Esophagus muscularis mucosa (tissue), 3 donors: ENCODE measurements at regions not wholly inside any gene's neighbourhood (a gene's known extent, or its start where the extent isn't known, plus 50 kb on each side); places are given as distances from the start of the nearest gene placed in this dataset.

Experiments
- POLR2A ChIP-seq: fragments of 450-650 bp; IDR thresholded peaks from one replicate; pipeline ENCODE4 v1.6.1; 2017; ENCODE audit warnings: antibody characterized with exemption, moderate library complexity, mild to moderate bottlenecking, low read depth
- POLR2AphosphoS5 ChIP-seq, 2 donors: sonication (generic); formaldehyde crosslinking; IDR thresholded peaks; one replicate each; pipeline ENCODE4 v1.6.1; 2017; ENCODE audit warnings: antibody characterized with exemption in 2 of 2
- TF ChIP-seq, protein P1 (sequence below), 3 experiments: fragments of 200-600 bp in 2 of 3; fragments of 450-650 bp in 1 of 3; sonication (generic) in 2 of 3; IDR thresholded peaks; one replicate each; pipeline ENCODE4 v1.5.1; 2017 to 2019; ENCODE audit warnings: antibody characterized with exemption in 3 of 3, mild to moderate bottlenecking in 2 of 3, moderate library complexity in 1 of 3

GRCh38 chr15:77557144-77557543 is 75.6 kb downstream of the LINGO1 start:
- TF ChIP-seq, protein P1, sequence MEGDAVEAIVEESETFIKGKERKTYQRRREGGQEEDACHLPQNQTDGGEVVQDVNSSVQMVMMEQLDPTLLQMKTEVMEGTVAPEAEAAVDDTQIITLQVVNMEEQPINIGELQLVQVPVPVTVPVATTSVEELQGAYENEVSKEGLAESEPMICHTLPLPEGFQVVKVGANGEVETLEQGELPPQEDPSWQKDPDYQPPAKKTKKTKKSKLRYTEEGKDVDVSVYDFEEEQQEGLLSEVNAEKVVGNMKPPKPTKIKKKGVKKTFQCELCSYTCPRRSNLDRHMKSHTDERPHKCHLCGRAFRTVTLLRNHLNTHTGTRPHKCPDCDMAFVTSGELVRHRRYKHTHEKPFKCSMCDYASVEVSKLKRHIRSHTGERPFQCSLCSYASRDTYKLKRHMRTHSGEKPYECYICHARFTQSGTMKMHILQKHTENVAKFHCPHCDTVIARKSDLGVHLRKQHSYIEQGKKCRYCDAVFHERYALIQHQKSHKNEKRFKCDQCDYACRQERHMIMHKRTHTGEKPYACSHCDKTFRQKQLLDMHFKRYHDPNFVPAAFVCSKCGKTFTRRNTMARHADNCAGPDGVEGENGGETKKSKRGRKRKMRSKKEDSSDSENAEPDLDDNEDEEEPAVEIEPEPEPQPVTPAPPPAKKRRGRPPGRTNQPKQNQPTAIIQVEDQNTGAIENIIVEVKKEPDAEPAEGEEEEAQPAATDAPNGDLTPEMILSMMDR (IDR thresholded peaks at IDR 0.05) = no peak
- no peak for TF ChIP-seq POLR2AphosphoS5 (IDR thresholded peaks at IDR 0.05)
- no peak for TF ChIP-seq POLR2A
